ENCODE measurements at regions not wholly inside any gene's neighbourhood (a gene's known extent, or its start where the extent isn't known, plus 50 kb on each side); places are given as distances from the start of the nearest gene placed in this dataset.

GRCh38 chr18:10332452-10332851 is 122.0 kb upstream of the APCDD1 start:
- no peak for TF ChIP-seq CTCF (IDR thresholded peaks at IDR 0.05)
- no peak for TF ChIP-seq POLR2A (IDR thresholded peaks at IDR 0.05)
